Peyer's patch (tissue), 4 donors: ENCODE measurements at regions not wholly inside any gene's neighbourhood (a gene's known extent, or its start where the extent isn't known, plus 50 kb on each side); places are given as distances from the start of the nearest gene placed in this dataset.

Source experiments
- CTCF ChIP-seq, 6 experiments: fragments of 450-650 bp in 4 of 6; fragments of 200-600 bp in 2 of 6; sonication (generic) in 1 of 6; IDR thresholded peaks; one replicate each; pipeline ENCODE4 v1.5.1; 2017 to 2019; ENCODE audit warnings: antibody characterized with exemption in 6 of 6, mild to moderate bottlenecking in 3 of 6, moderate library complexity in 1 of 6
- POLR2A ChIP-seq, 2 donors: fragments of 450-650 bp; IDR thresholded peaks; one replicate each; pipeline ENCODE4 v1.5.1; 2017; ENCODE audit warnings: antibody characterized with exemption in 2 of 2, mild to moderate bottlenecking in 2 of 2, moderate library complexity in 2 of 2

DNA sequence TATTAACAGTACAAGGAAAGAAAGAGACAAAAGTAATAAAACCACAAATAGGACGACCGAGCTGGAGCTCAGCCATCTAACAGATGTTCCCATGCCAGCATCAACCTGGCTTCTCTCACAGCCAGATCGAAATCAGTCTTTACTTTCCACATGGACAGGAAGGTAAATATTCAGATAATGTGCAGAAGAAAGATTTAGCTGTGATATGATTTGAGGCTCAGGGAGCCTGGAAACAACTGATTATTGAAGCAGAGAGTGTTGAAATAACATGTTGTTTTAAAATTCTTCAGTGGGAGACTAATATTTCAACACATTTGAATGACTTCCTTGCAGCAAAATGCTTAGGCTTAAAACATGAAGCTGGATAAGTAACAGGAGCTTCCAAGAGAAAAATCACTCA lies 546.8 kb downstream of the ETS1 start:
- no peak for TF ChIP-seq CTCF (IDR thresholded peaks at IDR 0.05)
- TF ChIP-seq POLR2A (IDR thresholded peaks at IDR 0.05): no peak
